CD4-positive, CD25-positive, alpha-beta regulatory T cell (primary cell): ENCODE measurements at regions not wholly inside any gene's neighbourhood (a gene's known extent, or its start where the extent isn't known, plus 50 kb on each side); places are given as distances from the start of the nearest gene placed in this dataset.
"Not testable (repeated sequence)": the region's sequence is repeated elsewhere in the genome, so short reads cannot be mapped to it uniquely, and the experiment has no call there.

Source experiments
- ATAC-seq, 2 donors: fragments of 150-1000 bp; cut with Tn5 transposase; one replicate each; pipeline ENCODE4 v1.10.0; 2021; ENCODE audit warnings: low read depth in 2 of 2, moderate number of reproducible peaks in 2 of 2, moderate library complexity in 1 of 2
- DNase-seq, 3 donors: peaks; one replicate each; pipeline versions ENCODE4 v3.0.0 to v3.0.0-alpha.2; 2012 to 2022; ENCODE audit warnings: mixed read lengths in 1 of 3
- H3K27ac ChIP-seq: one replicate; pipeline ENCODE4 v1.7.0; 2013; ENCODE audit warnings: mild to moderate bottlenecking, low read length; ENCODE audit not compliant: insufficient read depth, poor library complexity, severe bottlenecking
- H3K27me3 ChIP-seq: one replicate; pipeline ENCODE4 v1.7.0; 2013; ENCODE audit warnings: low read length; ENCODE audit not compliant: control insufficient read depth, insufficient read depth
- H3K36me3 ChIP-seq: one replicate; pipeline ENCODE4 v1.7.0; 2013; ENCODE audit warnings: mild to moderate bottlenecking, low read length, moderate library complexity; ENCODE audit not compliant: control insufficient read depth, insufficient read depth
- H3K4me1 ChIP-seq: 2 replicates; pipeline ENCODE4 v1.7.0; 2013; ENCODE audit warnings: mild to moderate bottlenecking, low read length; ENCODE audit not compliant: insufficient read depth, control insufficient read depth, poor library complexity, severe bottlenecking
- H3K4me3 ChIP-seq: one replicate; pipeline ENCODE4 v1.7.0; 2013; ENCODE audit warnings: low read depth, mild to moderate bottlenecking, low read length, moderate library complexity
- H3K9me3 ChIP-seq, 2 experiments: 1 replicate in 1 of 2; 2 replicates in 1 of 2; pipeline ENCODE4 v1.7.0; 2013; ENCODE audit warnings: low read length in 2 of 2, mild to moderate bottlenecking in 1 of 2, moderate library complexity in 1 of 2; ENCODE audit not compliant: control insufficient read depth in 2 of 2
- H3K27ac Mint-ChIP-seq, 3 donors: one replicate each; pipeline ENCODE4 v1.8.0; 2020 to 2022; ENCODE audit warnings: mild to moderate bottlenecking in 3 of 3, mixed read lengths in 3 of 3, moderate library complexity in 2 of 3
- H3K27me3 Mint-ChIP-seq: one replicate; pipeline ENCODE4 v1.8.0; 2022; ENCODE audit warnings: mild to moderate bottlenecking, mixed read lengths
- H3K36me3 Mint-ChIP-seq: one replicate; pipeline ENCODE4 v1.8.0; 2020; ENCODE audit warnings: mixed read lengths
- H3K4me1 Mint-ChIP-seq, 4 donors: one replicate each; pipeline ENCODE4 v1.8.0; 2020 to 2022; ENCODE audit warnings: mixed read lengths in 4 of 4, mild to moderate bottlenecking in 1 of 4
- H3K4me3 Mint-ChIP-seq, 4 donors: one replicate each; pipeline ENCODE4 v1.8.0; 2020 to 2022; ENCODE audit warnings: mild to moderate bottlenecking in 4 of 4, mixed read lengths in 4 of 4, moderate library complexity in 3 of 4
- H3K9me3 Mint-ChIP-seq, 7 donors: one replicate each; pipeline ENCODE4 v1.8.0; 2020 to 2022; ENCODE audit warnings: mixed read lengths in 7 of 7, mild to moderate bottlenecking in 3 of 7, moderate library complexity in 2 of 7

DNA sequence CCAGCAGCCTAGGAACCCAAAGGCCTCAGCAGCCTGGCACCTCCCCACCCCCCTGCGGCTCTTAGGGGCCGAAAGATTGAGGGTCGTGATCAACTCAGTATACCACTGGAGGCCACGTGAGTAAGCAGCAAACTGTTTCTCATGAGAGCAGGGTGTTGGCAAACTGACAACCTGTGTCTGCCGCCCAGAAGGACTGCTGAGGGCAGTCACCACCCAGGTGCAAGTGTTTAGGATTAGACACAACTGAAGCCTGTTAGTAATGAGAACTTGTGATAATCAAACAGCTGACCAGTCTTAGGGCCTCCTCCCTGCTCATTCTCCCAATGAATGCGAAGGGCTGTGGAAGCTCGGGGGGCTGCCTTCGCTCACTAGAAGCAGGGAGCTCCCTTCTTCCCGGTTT is 128.8 kb downstream of the ARRDC4 start:
- not testable (repeated sequence) for H3K4me1 Mint-ChIP-seq, ATAC-seq, H3K36me3 ChIP-seq, H3K27ac Mint-ChIP-seq, H3K36me3 Mint-ChIP-seq, H3K4me3 Mint-ChIP-seq, H3K27me3 ChIP-seq, H3K9me3 Mint-ChIP-seq, DNase-seq, H3K9me3 ChIP-seq, H3K27ac ChIP-seq, H3K4me3 ChIP-seq, H3K4me1 ChIP-seq, H3K27me3 Mint-ChIP-seq

DNA sequence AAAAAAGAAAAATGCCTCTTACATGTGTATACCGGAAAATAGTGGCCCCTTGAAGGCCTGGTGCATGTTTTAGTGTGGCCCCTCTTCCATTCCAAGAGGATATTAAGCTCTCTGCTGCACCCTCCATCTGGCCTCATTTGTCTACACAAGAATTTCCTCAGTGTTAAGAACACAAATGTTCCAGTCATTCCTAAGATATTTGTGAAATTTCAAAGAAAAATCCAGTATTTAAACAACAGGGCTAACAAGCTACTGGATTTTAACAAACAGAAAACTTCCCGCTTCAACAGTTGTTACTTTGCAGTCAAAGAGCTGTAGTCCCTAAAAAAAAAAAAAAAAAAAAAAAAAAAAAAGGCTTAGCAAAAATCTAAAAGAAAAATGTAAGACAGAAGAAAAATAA is 137.5 kb downstream of the ARRDC4 start:
- H3K4me3 ChIP-seq, H3K9me3 Mint-ChIP-seq, H3K4me3 Mint-ChIP-seq, H3K27me3 Mint-ChIP-seq, H3K36me3 Mint-ChIP-seq, H3K27ac ChIP-seq, H3K4me1 Mint-ChIP-seq, H3K4me1 ChIP-seq, DNase-seq, H3K27ac Mint-ChIP-seq, H3K27me3 ChIP-seq, ATAC-seq, H3K36me3 ChIP-seq, H3K9me3 ChIP-seq: not testable (repeated sequence)

DNA sequence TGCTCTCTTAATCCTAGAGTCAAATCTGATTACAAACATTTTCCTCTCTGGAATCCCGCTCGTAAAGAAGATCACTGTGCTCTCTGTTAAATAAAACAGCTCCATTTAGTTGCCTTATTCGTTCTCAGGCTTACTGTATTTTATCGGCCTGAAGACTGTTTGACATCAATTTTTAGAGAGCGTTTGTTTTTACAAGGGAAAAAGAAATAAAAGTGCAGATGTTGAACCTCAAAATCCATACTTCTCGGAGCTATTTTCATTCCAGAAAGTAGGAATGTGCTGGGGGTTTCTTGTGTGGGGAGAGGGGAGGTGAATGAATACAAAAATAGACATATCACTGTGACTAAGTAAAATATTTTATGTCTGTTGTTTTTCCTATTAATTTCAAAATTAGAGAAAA is 140.1 kb downstream of the ARRDC4 start:
- not testable (repeated sequence) for H3K9me3 ChIP-seq, H3K4me3 ChIP-seq, H3K27me3 Mint-ChIP-seq, H3K4me1 ChIP-seq, DNase-seq, H3K36me3 Mint-ChIP-seq, H3K4me3 Mint-ChIP-seq, H3K4me1 Mint-ChIP-seq, H3K27me3 ChIP-seq, H3K27ac ChIP-seq, ATAC-seq, H3K36me3 ChIP-seq, H3K9me3 Mint-ChIP-seq
- H3K27ac Mint-ChIP-seq: peak overlapping the region in 1 of 3 donors; percentile 26

DNA sequence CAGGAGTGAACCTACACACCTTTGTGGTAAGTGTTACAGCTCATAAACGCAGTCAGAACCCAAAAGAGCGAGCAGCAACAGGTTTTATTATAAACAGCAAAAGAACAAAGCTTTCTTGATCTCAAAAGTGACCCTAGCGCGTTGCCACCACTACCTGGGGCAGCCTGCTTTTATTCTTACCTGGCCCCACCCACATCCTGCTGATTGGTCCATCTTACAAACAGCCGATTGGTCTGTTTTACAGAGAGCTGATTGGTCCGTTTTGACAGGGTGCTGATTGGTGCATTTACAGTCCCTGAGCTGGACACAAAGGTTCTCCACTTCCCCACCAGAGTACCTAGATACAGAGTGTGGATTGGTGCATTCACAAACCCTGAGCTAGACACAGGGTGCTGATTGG is 143.1 kb downstream of the ARRDC4 start:
- Histone ChIP-seq H3K36me3 (no peaks in the 10 kb centered on the region), H3K9me3 (no peaks in the 10 kb centered on the region), H3K27me3 (no peaks in the 10 kb centered on the region), H3K4me3 (no peak overlapping the region), H3K27ac (no peak overlapping the region), H3K4me1 (no peaks in the 10 kb centered on the region)
- Mint-ChIP-seq H3K27ac (no peak overlapping the region), H3K9me3 (peaks cover 0 to 4% (median 0%) of the 10 kb centered on the region in 7 donors), H3K36me3 (no peaks in the 10 kb centered on the region), H3K4me3 (no peak overlapping the region), H3K27me3 (no peaks in the 10 kb centered on the region), H3K4me1 (no peaks in the 10 kb centered on the region)
- DNase-seq: no peak
- ATAC-seq: no peak

DNA sequence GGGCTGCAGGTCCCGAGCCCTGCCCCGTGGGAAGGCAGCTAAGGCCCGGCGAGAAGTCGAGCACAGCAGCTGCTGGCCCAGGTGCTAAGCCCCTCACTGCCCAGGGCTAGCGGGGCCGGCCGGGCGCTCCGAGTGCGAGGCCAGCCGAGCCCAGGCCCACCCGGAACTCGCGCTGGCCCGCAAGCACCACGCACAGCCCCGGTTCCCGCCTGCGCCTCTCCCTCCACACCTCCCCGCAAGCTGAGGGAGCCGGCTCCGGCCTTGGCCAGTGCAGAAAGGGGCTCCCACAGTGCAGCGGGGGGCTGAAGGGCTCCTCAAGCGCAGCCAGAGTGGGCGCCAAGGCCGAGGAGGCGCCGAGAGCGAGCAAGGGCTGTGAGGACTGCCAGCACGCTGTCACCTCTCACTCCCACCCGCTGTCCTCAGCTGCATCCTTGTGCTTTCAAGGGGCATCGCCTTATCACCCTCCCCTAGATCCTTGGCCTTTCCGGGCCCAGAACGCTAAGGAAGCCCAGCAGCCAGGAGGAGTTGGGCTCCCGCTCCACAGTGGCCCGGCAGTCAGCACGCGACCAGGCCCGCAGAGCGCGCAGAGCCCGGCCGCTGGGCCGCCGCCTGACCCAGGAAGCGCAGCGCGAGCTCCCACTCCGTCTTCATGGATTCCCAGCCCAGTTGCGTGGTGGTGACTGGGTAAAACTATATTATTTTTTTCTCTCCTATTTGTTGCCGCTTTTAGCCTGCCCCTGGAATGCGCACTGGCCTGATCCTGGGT is 144.1 kb downstream of the ARRDC4 start:
- not testable (repeated sequence) for H3K27ac Mint-ChIP-seq, H3K36me3 Mint-ChIP-seq, DNase-seq, H3K4me1 Mint-ChIP-seq, ATAC-seq, H3K4me3 Mint-ChIP-seq, H3K27me3 ChIP-seq, H3K27me3 Mint-ChIP-seq, H3K9me3 ChIP-seq, H3K4me1 ChIP-seq, H3K9me3 Mint-ChIP-seq, H3K27ac ChIP-seq, H3K4me3 ChIP-seq, H3K36me3 ChIP-seq

DNA sequence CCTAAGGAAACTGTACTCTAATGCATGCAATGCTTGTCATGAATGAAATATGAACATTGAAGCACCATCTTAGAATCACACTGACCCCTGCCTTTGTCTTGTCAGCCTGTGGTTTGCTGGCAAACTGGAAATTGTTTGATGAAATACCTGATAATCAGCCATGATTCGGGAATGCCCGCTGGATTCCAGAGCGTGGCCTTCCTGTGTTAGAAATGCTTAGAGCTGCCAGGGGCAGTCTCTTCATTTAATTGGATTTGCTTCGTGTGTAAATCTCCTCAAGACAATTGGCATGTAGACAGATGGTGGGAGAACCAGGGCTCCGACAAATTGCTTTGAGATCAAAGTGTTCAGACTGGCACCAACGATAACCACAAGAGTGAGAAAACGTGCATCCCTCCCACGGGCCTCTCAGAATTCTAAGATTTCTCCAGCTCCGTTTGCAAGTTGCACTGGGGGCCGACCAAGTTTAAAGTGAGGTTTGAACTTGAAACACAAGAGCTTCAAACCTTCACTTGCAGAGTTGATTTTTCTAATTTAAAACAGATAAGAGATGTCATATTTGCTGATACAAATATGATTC is 146.2 kb downstream of the ARRDC4 start:
- H3K4me1 Mint-ChIP-seq, H3K9me3 ChIP-seq, H3K27me3 ChIP-seq, H3K27ac ChIP-seq, H3K27ac Mint-ChIP-seq, H3K4me3 Mint-ChIP-seq, H3K36me3 Mint-ChIP-seq, H3K9me3 Mint-ChIP-seq, H3K36me3 ChIP-seq, H3K4me3 ChIP-seq, ATAC-seq, H3K4me1 ChIP-seq, H3K27me3 Mint-ChIP-seq, DNase-seq: not testable (repeated sequence)

DNA sequence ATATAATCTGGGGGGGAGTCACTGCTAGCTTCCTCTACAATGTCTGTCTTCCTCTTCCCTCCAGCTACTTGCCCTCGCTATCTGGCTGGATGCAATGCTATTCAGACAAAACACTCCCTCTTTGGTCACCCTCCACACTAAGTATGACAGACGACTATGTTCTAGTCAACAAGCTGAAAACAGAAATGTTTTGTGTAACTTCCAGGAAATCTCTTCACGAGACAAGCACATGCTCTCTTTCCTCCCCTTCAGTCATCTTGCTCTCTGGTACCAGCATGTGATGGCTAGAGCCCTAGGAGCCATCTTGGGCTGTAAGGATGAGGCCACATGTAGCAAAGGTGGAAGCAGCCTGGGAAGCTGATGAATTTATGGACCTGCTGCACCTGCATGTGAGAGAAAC is 151.3 kb downstream of the ARRDC4 start:
- Mint-ChIP-seq H3K27me3 (peaks cover 4% of the 10 kb centered on the region), H3K27ac (no peak overlapping the region)

DNA sequence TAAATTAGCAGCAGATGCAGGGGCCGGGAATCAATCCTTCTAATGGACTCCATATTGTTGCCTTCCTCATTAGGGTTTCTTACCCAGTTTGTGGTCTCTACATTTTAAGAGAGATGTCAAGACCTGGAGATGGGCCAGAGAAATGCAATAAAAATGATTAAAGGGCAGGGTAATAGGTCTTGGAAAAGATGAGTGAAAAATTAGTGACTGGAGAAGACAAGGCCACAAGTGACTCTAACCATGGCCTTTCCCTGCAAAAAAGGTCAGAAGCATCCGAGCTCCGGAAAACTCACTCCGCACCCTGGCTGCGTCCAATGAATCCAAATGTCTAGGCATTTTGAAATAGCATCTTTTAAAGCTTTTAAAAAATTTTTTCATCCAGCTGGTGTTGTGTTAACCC is 152.8 kb downstream of the ARRDC4 start:
- no peak for ATAC-seq
- Mint-ChIP-seq H3K27me3 (peaks cover 4% of the 10 kb centered on the region), H3K27ac (no peak overlapping the region), H3K9me3 (peaks cover 0 to 4% (median 0%) of the 10 kb centered on the region in 7 donors), H3K4me3 (no peak overlapping the region), H3K36me3 (no peaks in the 10 kb centered on the region), H3K4me1 (no peaks in the 10 kb centered on the region)
- H3K27ac ChIP-seq: no peak overlapping the region
- H3K4me3 ChIP-seq: no peak overlapping the region
- no peak for DNase-seq
- no peaks in the 10 kb centered on the region for H3K27me3 ChIP-seq
- no peaks in the 10 kb centered on the region for H3K4me1 ChIP-seq
- no peaks in the 10 kb centered on the region for H3K36me3 ChIP-seq
- H3K9me3 ChIP-seq: no peaks in the 10 kb centered on the region

More for the DNA sequence above, 151.3 kb downstream of the ARRDC4 start:
- Histone ChIP-seq H3K4me1 (no peaks in the 10 kb centered on the region), H3K27me3 (no peaks in the 10 kb centered on the region), H3K27ac (no peak overlapping the region), H3K9me3 (no peaks in the 10 kb centered on the region), H3K4me3 (no peak overlapping the region), H3K36me3 (no peaks in the 10 kb centered on the region)
- H3K4me3 Mint-ChIP-seq: no peak overlapping the region
- no peaks in the 10 kb centered on the region for H3K4me1 Mint-ChIP-seq
- peaks cover 0 to 4% (median 0%) of the 10 kb centered on the region in 7 donors for H3K9me3 Mint-ChIP-seq
- ATAC-seq (no peak), DNase-seq (no peak)
- no peaks in the 10 kb centered on the region for H3K36me3 Mint-ChIP-seq
